Neutrophil (primary cell): ENCODE measurements at regions not wholly inside any gene's neighbourhood (a gene's known extent, or its start where the extent isn't known, plus 50 kb on each side); places are given as distances from the start of the nearest gene placed in this dataset.

ENCODE experiments used
- H3K27ac ChIP-seq: fragments of 200-600 bp; sonication (generic); 2 replicates; pipeline ENCODE4 v1.5.1; 2016; ENCODE audit warnings: mild to moderate bottlenecking, moderate library complexity
- H3K27me3 ChIP-seq: fragments of 200-600 bp; sonication (generic); 2 replicates; pipeline ENCODE4 v1.6.0; 2016; ENCODE audit warnings: mild to moderate bottlenecking
- H3K36me3 ChIP-seq: fragments of 200-600 bp; sonication (generic); 2 replicates; pipeline ENCODE4 v1.5.1; 2017
- H3K4me1 ChIP-seq, 2 experiments: fragments of 200-600 bp in 1 of 2; sonication (generic) in 1 of 2; 1 replicate in 1 of 2; 2 replicates in 1 of 2; pipeline versions ENCODE4 v1.5.1 to v1.6.1; 2013 to 2016; ENCODE audit warnings: low read depth in 1 of 2, low read length in 1 of 2, mild to moderate bottlenecking in 1 of 2, moderate library complexity in 1 of 2; ENCODE audit not compliant: control insufficient read depth in 1 of 2, insufficient read depth in 1 of 2
- H3K4me3 ChIP-seq, 2 experiments: fragments of 200-600 bp in 1 of 2; sonication (generic) in 1 of 2; 1 replicate in 1 of 2; 2 replicates in 1 of 2; pipeline ENCODE4 v1.5.1; 2013 to 2016; ENCODE audit warnings: low read depth in 1 of 2, low read length in 1 of 2, mild to moderate bottlenecking in 1 of 2, moderate library complexity in 1 of 2
- H3K9me3 ChIP-seq: fragments of 200-600 bp; sonication (generic); 2 replicates; pipeline ENCODE4 v1.5.1; 2016
- CTCF ChIP-seq: fragments of 200-600 bp; sonication (generic); IDR thresholded peaks from 2 replicates; pipeline ENCODE4 v1.5.1; 2016; ENCODE audit warnings: antibody characterized with exemption

- peaks cover 27% of the 10 kb centered on the region for H3K27me3 ChIP-seq
- no peaks in the 10 kb centered on the region for H3K36me3 ChIP-seq
- no peaks in the 10 kb centered on the region for H3K9me3 ChIP-seq
- no peak overlapping the region for H3K4me3 ChIP-seq
- no peak overlapping the region for H3K27ac ChIP-seq
- TF ChIP-seq CTCF: no peak
- no peaks in the 10 kb centered on the region for H3K4me1 ChIP-seq
Observed at GRCh38 chr16:66070140-66070917, 296.2 kb upstream of the CDH5 start.

GRCh38 chr16:66069587-66069986 lies 296.9 kb upstream of the CDH5 start:
- Histone ChIP-seq H3K27me3 (peaks cover 27% of the 10 kb centered on the region), H3K9me3 (no peaks in the 10 kb centered on the region), H3K36me3 (no peaks in the 10 kb centered on the region), H3K27ac (no peak overlapping the region), H3K4me1 (no peaks in the 10 kb centered on the region), H3K4me3 (no peak overlapping the region)
- TF ChIP-seq CTCF: no peak

- H3K27me3 ChIP-seq: peaks cover 29% of the 10 kb centered on the region
- no peak overlapping the region for H3K27ac ChIP-seq
- no peak overlapping the region for H3K4me3 ChIP-seq
- TF ChIP-seq CTCF: no peak
- H3K4me1 ChIP-seq: no peaks in the 10 kb centered on the region
- H3K9me3 ChIP-seq: no peaks in the 10 kb centered on the region
- H3K36me3 ChIP-seq: no peaks in the 10 kb centered on the region
Observed at GRCh38 chr16:66066404-66066803, 300.1 kb upstream of the CDH5 start.

- no peaks in the 10 kb centered on the region for H3K4me1 ChIP-seq
- H3K36me3 ChIP-seq: no peaks in the 10 kb centered on the region
- H3K27ac ChIP-seq: no peak overlapping the region
- no peak overlapping the region for H3K4me3 ChIP-seq
- peaks cover 29% of the 10 kb centered on the region for H3K27me3 ChIP-seq
- TF ChIP-seq CTCF: no peak
- H3K9me3 ChIP-seq: no peaks in the 10 kb centered on the region
Observed at GRCh38 chr16:66065925-66066324, 300.6 kb upstream of the CDH5 start.

- TF ChIP-seq CTCF: no peak
- Histone ChIP-seq H3K27ac (no peak overlapping the region), H3K4me3 (no peak overlapping the region), H3K4me1 (no peaks in the 10 kb centered on the region), H3K9me3 (no peaks in the 10 kb centered on the region), H3K27me3 (peaks cover 29% of the 10 kb centered on the region), H3K36me3 (no peaks in the 10 kb centered on the region)
Observed at GRCh38 chr16:66064801-66065530, 301.5 kb upstream of the CDH5 start.
